SK-N-MC (cell line): ENCODE measurements at regions not wholly inside any gene's neighbourhood (a gene's known extent, or its start where the extent isn't known, plus 50 kb on each side); places are given as distances from the start of the nearest gene placed in this dataset.
"Not testable (repeated sequence)": the region's sequence is repeated elsewhere in the genome, so short reads cannot be mapped to it uniquely, and the experiment has no call there.

Experiments
- DNase-seq: peaks from one replicate; pipeline ENCODE4 v3.0.0-alpha.2; 2011; ENCODE audit warnings: low read depth, low spot score
- H3K27ac ChIP-seq: fragments of 200-600 bp; sonication (generic); 2 replicates; pipeline ENCODE4 v1.5.1; 2016; ENCODE audit warnings: mixed run types
- H3K36me3 ChIP-seq: fragments of 200-600 bp; sonication (generic); 2 replicates; pipeline ENCODE4 v1.6.1; 2017; ENCODE audit warnings: antibody characterized with exemption, low read length, mixed read lengths; ENCODE audit not compliant: insufficient read depth
- H3K4me3 ChIP-seq: fragments of 200-600 bp; sonication (generic); 2 replicates; pipeline ENCODE4 v1.5.1; 2016
- H3K9ac ChIP-seq: fragments of 200-600 bp; sonication (generic); 2 replicates; pipeline ENCODE4 v1.8.0; 2017; ENCODE audit warnings: mixed run types, mixed read lengths; ENCODE audit not compliant: insufficient read length
- H3K9me3 ChIP-seq: fragments of 200-600 bp; sonication (generic); 2 replicates; pipeline ENCODE4 v1.6.1; 2017; ENCODE audit warnings: low read depth, mild to moderate bottlenecking, antibody characterized with exemption, low read length, moderate library complexity, mixed read lengths
- EZH2 ChIP-seq: fragments of 200-600 bp; sonication (generic); IDR thresholded peaks from one replicate; pipeline ENCODE4 v1.6.1; 2017; ENCODE audit warnings: antibody characterized with exemption
- FOXP2 ChIP-seq: optimal IDR thresholded peaks from 2 replicates; pipeline ENCODE3; 2011; ENCODE audit warnings: mild to moderate bottlenecking, moderate library complexity; ENCODE audit not compliant: insufficient read depth; ENCODE audit errors: extremely low read length, control extremely low read depth
- POLR2AphosphoS5 ChIP-seq: IDR thresholded peaks from 2 replicates; pipeline ENCODE4 v1.6.1; 2012; ENCODE audit warnings: mild to moderate bottlenecking, low read depth, low read length, borderline replicate concordance

DNA sequence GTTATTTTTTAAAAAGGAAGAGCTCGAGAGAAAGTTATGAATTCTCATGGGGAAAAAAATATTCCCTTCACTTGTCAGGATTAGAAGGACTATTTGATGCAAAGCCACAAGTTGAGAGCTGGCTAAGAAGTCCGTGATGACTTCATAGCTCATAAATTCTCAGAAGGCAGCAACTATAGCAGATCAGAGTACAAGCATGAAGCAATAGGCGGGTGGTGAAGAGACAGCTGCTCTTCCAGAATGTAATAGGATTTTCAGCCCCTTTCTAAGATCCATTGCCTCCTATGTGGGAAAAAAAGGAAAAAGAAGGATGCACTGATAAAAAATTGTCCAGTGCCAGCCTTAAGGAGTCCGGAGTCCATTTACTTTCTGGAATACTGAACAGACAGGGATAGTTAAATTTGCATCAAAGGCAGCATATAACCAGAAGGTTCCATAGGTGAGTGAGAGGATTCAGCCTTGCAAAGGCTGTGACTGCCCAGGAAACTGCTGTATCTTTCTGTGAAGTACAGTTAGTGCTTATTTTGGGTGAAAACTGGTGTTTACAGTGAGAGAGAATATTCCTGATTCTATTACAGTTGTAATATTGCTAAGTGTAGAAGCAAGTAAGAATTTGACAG lies 929.5 kb upstream of the ALCAM start:
- peak; percentile 52 for DNase-seq
- H3K27ac ChIP-seq, result peak overlapping the region; percentile 96
- no peak for TF ChIP-seq POLR2AphosphoS5
- TF ChIP-seq FOXP2, result no peak
- no peak for TF ChIP-seq EZH2
- peak overlapping the region; percentile 55 for H3K9ac ChIP-seq
- H3K36me3 ChIP-seq, result no peaks in the 10 kb centered on the region
- H3K9me3 ChIP-seq, result no peaks in the 10 kb centered on the region
- H3K4me3 ChIP-seq, result peak overlapping the region; percentile 70

DNA sequence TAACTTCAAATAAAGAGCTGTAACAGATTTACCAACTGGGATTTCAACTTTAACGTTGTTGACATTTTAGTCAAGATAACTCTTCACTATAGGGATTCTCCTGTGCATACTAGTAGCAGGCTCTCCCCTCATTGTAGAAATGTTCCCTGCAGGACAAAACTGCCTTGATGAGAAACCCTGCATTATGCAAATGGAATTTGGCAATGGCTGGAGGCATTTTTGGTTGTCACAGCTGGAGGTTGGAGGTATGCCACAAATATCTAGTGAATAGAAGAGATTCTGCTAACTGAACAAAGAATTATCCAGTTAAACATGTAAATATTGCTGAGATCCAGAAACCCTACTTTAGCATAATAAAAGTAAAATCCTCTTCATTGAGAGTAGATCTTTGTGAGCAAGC lies 928.8 kb upstream of the ALCAM start:
- Histone ChIP-seq H3K9me3 (no peaks in the 10 kb centered on the region), H3K9ac (peak overlapping the region; percentile 55), H3K27ac (peak overlapping the region; percentile 96), H3K4me3 (peak overlapping the region; percentile 70), H3K36me3 (no peaks in the 10 kb centered on the region)
- peak; percentile 96 for DNase-seq
- TF ChIP-seq EZH2, result no peak
- peak; percentile 47; the same call in 1 of the 2 replicates for TF ChIP-seq POLR2AphosphoS5

- no peaks in the 10 kb centered on the region for H3K9me3 ChIP-seq
- H3K27ac ChIP-seq, result peak overlapping the region; percentile 96
- no peak overlapping the region for H3K9ac ChIP-seq
- H3K36me3 ChIP-seq, result no peaks in the 10 kb centered on the region
- H3K4me3 ChIP-seq, result peak overlapping the region; percentile 70
- TF ChIP-seq POLR2AphosphoS5 (no peak; the same call in 1 of the 2 replicates), FOXP2 (no peak), EZH2 (no peak)
- DNase-seq, result no peak
Measured at GRCh38 chr3:104438706-104439105, 928.0 kb upstream of the ALCAM start.

- not testable (repeated sequence) for H3K9me3 ChIP-seq, DNase-seq, H3K4me3 ChIP-seq, H3K27ac ChIP-seq, H3K36me3 ChIP-seq, H3K9ac ChIP-seq
Measured at GRCh38 chr3:104445252-104445919, 921.3 kb upstream of the ALCAM start.

GRCh38 chr3:104447681-104448080 lies 919.0 kb upstream of the ALCAM start:
- Histone ChIP-seq H3K4me3 (no peak overlapping the region), H3K27ac (no peak overlapping the region), H3K9me3 (no peaks in the 10 kb centered on the region), H3K36me3 (no peaks in the 10 kb centered on the region), H3K9ac (no peak overlapping the region)
- no peak for DNase-seq
- TF ChIP-seq POLR2AphosphoS5 (no peak), EZH2 (no peak), FOXP2 (no peak)

DNA sequence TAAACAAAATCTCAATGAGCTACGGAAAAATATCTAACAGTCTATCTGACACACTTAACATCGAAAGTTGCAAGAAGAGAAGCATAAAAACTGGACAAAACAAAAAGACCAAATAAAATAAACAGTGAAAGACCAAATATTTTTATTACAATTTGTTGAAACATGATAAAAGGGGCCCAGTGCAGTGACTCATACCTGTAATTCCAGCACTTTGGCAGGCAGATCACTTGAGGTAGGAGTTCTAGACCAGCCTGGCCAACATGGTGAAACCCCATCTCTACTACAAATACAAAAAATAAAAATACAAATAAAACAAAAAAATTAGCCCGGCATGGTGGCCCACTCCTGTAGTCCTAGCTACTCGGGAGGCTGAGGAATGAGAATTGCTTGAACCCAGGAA lies 914.0 kb upstream of the ALCAM start:
- Histone ChIP-seq H3K27ac (no peak overlapping the region), H3K9ac (no peak overlapping the region), H3K36me3 (no peaks in the 10 kb centered on the region), H3K4me3 (no peak overlapping the region), H3K9me3 (no peaks in the 10 kb centered on the region)
- no peak for DNase-seq
- no peak for TF ChIP-seq FOXP2
- no peak for TF ChIP-seq EZH2
- TF ChIP-seq POLR2AphosphoS5, result no peak

DNA sequence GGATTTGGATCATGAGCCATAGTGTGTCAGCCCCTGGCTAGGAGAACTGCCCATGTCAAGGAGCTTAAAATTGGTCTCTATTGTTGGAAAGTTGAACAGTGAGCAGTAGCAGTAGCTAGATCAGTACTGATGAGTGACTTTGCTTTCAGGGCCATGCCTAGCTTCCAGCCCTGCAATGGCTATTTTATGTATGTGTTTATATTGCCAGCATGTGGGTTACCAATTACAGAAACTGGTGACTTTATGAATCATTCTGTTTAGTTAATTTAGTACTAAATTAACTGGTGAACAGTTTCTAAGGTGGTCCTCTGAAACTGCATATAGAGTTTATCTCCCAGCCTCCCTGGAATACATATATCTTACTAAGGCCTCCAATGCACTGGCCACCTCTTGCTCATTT lies 908.1 kb upstream of the ALCAM start:
- H3K4me3 ChIP-seq, result no peak overlapping the region
- TF ChIP-seq FOXP2 (no peak), EZH2 (no peak), POLR2AphosphoS5 (no peak)
- no peak overlapping the region for H3K9ac ChIP-seq
- H3K36me3 ChIP-seq, result no peaks in the 10 kb centered on the region
- no peaks in the 10 kb centered on the region for H3K9me3 ChIP-seq
- DNase-seq, result no peak
- H3K27ac ChIP-seq, result no peak overlapping the region

DNA sequence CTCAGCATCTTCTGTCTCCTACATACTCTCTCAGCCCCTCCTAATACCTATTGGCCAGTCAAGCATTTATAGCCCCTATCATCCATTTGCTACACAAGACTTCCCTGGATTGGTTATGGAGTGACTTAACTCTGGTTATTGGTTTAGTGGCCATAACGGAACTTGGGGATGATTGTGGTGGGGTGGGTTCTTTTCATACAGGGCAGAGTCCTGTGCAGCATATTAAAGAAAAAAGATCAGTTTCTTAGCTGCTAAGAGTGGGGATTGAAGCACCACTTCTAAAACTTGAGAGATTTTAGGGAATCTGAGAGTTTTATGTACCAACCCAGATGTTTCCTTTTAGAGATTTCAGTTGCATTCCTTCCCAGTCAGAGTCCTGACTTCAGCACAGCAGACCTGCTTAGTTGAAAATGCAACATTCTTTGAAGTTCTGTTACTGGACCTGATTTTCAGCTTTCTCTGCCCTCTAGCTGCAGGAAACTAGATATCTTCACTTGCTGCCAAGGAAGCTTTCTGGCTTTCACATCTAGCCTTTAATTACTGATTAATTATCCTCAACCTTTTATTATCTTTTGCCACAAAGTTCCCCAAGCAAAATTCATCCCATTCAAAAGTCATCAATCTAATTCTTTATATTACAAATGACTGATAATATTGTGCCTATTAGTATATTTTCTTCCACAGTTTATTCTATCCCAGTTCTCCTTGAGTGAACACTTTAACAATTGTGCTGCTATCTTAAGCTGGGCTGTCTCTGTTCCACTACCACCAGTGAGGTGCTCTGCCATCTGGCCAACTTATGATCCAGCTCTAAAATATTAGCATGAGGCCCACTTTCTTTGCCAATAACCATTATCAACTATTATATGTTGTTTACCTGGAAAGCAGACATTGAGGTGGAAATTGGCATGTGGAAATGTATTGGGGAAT lies 906.0 kb upstream of the ALCAM start:
- TF ChIP-seq POLR2AphosphoS5 (no peak), FOXP2 (no peak), EZH2 (no peak)
- peak; percentile 72 for DNase-seq
- Histone ChIP-seq H3K4me3 (peak overlapping the region; percentile 49), H3K36me3 (no peaks in the 10 kb centered on the region), H3K9ac (no peak overlapping the region), H3K9me3 (no peaks in the 10 kb centered on the region), H3K27ac (peak overlapping the region; percentile 84)

GRCh38 chr3:104461431-104461830 lies 905.3 kb upstream of the ALCAM start:
- Histone ChIP-seq H3K9ac (no peak overlapping the region), H3K9me3 (no peaks in the 10 kb centered on the region), H3K36me3 (no peaks in the 10 kb centered on the region), H3K4me3 (no peak overlapping the region), H3K27ac (peak overlapping the region; percentile 84)
- no peak for DNase-seq
- no peak for TF ChIP-seq EZH2
- no peak for TF ChIP-seq FOXP2
- no peak for TF ChIP-seq POLR2AphosphoS5
